HG03064 (cell line): ENCODE measurements at regions not wholly inside any gene's neighbourhood (a gene's known extent, or its start where the extent isn't known, plus 50 kb on each side); places are given as distances from the start of the nearest gene placed in this dataset.
"Not testable (repeated sequence)": the region's sequence is repeated elsewhere in the genome, so short reads cannot be mapped to it uniquely, and the experiment has no call there.

Experiments used
- ATAC-seq: cut with Tn5 transposase; IDR thresholded peaks from one replicate; pipeline ENCODE4 v1.9.1; 2021; ENCODE audit warnings: low read depth; ENCODE audit not compliant: unreplicated experiment

DNA sequence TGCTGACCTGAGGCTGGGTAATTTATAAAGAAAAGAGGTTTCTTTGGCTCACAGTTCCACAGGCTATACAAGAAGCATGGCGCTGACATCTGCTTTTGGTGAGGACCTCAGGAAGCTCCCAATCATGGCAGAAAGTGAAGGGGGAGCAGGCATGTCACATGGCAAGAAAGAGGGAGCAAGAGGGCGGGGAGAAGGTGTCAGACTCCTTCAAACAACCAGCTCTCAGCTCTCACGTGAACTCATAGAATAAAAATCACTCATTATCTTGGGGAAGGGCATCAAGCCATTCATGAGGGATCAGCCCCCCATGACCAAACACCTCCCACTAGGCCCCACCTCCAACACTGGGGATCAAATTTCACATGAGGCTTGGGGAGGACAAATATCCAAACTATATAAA is 266.8 kb downstream of the RHOU start:
- no peak for ATAC-seq

DNA sequence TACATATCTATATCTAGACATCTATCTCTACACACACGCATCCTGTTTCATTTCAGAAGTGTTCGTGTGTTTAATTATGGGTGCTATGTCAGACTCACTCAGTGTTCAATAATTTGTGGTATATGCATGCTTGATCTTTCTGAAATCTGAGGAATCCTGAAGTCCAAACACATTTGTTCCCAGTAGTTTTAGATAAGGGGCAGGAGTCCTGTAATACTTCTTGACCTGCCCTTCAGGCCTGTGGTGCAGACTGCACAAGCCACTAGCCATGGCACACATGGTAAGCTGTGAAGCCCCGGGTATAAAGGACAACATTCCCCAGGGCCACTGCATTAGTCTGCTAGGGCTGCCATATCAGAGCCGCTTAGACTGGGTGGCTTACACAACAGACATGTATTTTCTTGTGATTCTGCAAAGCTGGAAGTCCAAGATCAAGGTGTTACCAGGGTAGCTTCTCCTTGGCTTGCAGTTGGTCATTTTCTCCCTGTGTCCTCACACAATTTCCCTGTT is 267.2 kb downstream of the RHOU start:
- no peak for ATAC-seq

- ATAC-seq: no peak
Observed at GRCh38 chr1:229003233-229004031, 267.5 kb upstream of the RAB4A start.

DNA sequence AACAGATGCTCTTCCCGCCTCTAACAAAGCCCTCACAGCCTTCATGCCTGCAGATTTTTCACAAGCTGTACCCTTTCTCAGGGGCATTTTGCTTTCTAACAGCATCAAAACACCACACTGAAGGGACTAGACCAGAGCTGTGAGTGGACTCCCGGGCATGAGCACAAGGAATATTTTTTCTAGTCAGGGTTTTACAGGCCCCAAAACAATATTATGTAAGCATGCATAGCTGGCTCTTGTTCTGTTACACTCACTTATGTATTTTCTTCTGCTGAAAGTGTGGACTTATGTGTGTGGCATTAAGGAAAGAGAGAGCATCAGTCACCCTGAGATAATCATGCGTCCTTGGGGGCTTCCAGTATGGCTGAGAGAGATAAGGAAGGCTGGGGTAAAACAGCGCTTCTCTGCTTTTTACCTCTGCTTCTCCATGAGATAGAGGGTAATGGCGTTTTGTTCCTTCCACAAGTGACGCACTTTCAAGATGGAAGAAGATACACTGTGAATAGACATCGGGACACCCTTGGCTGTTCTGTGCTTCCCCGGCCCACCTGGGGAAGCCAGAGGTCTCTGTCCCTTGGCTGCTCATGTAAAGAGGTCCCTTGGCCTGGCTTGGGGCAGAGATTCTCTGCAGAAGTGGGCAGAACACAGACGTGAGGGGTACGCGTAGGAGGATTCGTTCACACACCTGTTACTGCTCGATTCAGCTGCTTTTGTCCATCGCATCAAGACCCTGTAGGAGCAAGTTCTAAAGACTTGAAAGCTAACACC is 266.7 kb upstream of the RAB4A start:
- ATAC-seq: no peak

- ATAC-seq: no peak
Observed at GRCh38 chr1:229005097-229005496, 265.8 kb upstream of the RAB4A start.

DNA sequence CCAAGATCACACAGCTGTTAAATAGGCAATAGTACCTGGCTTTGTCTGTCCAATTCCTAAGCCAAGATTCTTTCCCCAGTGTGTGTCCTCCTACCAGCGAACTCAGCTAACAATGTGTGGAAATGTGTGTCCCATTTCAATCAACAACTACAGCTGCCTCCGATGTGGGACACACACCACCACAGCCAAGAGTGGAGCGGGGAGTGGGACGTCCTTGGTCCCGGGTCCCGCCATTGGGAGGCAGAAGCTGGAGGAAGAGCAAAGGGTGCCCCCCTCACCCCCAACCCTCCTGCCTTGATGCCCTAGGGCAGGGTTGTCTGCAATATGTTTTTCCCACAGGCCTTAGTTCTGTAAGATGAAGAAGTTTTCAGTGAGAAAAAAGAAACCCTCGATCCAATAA is 265.4 kb upstream of the RAB4A start:
- ATAC-seq: no peak

- ATAC-seq: no peak
Observed at GRCh38 chr1:229006121-229006870, 264.6 kb upstream of the RAB4A start.

GRCh38 chr1:229007167-229007566 is 263.7 kb upstream of the RAB4A start:
- ATAC-seq: no peak

- ATAC-seq: no peak
Observed at GRCh38 chr1:229007701-229008100, 263.2 kb upstream of the RAB4A start.

GRCh38 chr1:229008347-229008746 is 262.6 kb upstream of the RAB4A start:
- ATAC-seq: not testable (repeated sequence)

- no peak for ATAC-seq
Observed at GRCh38 chr1:229011022-229011421, 259.9 kb upstream of the RAB4A start.

GRCh38 chr1:229012823-229013222 is 258.1 kb upstream of the RAB4A start:
- no peak for ATAC-seq

DNA sequence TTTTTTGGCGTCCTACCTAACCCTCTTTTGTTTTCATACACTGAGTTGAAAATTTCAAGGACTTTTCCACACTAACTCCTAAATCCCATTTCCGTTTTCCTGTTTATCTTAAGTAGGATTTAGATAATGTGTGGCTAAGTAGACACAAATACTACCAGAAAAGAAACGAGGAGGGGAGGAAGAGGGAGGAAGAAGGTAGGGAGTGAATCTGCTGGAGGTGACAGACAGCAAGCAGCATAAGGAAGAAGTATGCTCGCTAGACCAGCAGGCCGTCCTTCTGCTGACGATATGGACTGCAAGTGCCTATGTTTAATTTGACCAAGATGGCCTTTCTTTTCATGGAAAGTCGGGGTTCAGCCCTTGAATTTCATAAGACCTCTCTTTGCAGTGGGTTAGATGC is 256.9 kb upstream of the RAB4A start:
- ATAC-seq: no peak

- no peak for ATAC-seq
Observed at GRCh38 chr1:229015806-229016205, 255.1 kb upstream of the RAB4A start.

DNA sequence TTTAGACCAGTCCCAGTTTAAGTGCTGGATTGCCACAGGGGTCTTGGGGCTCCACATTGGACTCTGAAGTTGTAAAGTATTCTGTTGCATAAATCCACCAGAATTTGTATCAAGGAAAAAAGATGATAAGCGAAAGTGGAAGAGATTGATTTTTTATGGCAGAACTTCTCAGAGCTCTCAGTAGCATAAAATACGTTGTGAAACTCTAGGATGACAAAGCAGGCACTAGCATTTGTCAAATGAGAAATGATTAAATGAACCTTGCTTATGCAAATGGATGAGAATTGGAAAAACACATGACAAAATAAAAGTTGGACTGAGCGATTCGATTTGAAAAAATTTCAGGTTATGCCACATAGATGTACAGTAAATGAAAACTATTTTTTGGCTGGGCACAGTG is 253.8 kb upstream of the RAB4A start:
- no peak for ATAC-seq

GRCh38 chr1:229018674-229019295 is 252.1 kb upstream of the RAB4A start:
- ATAC-seq: no peak

DNA sequence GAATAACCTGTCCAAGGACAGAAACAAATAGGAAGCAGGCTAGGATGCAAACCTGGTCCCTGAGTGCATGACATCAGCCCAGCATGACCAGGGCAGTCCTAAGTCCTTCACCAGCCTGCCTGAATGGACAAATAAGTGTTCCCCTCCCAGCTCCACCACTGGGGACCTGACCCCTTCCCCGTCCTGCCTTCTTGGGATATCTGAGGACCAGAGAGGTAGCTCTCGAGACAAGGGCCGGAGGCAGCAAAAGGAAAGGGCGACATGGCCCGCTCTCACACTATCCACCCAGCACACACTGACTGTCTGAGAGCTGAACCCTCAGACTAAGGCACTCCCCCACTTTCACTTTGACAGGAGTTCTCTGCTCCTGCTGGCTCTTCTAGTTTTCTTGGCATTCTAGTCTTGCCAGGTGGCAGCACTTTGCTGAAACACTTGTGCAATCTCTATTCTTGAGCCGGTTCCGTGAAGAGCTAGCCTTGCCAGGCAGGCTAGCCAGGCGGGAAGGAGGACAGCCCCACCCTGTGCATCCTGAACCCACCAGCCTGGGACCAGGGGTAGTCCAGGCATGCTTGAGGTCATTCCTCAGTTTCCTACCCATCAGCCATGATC is 251.1 kb upstream of the RAB4A start:
- no peak for ATAC-seq

GRCh38 chr1:229021034-229021433 is 249.9 kb upstream of the RAB4A start:
- not testable (repeated sequence) for ATAC-seq

- no peak for ATAC-seq
Observed at GRCh38 chr1:229022595-229023333, 248.1 kb upstream of the RAB4A start.
